ENCODE measurements at regions not wholly inside any gene's neighbourhood (a gene's known extent, or its start where the extent isn't known, plus 50 kb on each side); places are given as distances from the start of the nearest gene placed in this dataset.

DNA sequence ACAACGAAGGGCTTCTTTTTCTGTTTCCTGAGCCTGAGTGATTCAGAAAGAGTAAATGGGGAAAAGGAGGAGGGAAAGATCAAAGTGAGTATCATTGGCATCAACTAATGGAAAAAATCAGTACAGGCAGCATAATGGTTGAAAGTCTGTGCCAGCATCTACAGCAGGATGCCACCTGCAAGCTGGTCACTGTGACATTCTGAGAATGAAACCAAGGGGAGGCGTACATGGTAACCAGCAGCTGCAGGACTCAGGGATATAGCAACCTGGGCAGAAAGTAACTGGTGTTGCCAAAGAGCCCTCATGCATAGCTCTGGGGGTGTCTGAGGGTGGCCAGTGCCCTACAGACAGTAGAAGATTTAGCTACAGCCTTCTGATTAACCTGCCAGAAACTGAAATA, 305.9 kb downstream of the BRINP2 start:
- H3K14ac ChIP-seq (ENCODE audit: low read length): no peak overlapping the region
- H4K91ac ChIP-seq (ENCODE audit: low read depth, low read length, poor library complexity): no peak overlapping the region
- WGBS, 2 donors (ENCODE audit: extremely low coverage in 2 of 2, insufficient read length in 2 of 2, insufficient replicate concordance in 1 of 2): no CpG with 5 or more reads among the region's 2 CpGs
- no peak overlapping the region for H3K4me3 ChIP-seq (ENCODE audit: low read length in 2 of 2)
- no peak overlapping the region for H2AFZ ChIP-seq (ENCODE audit: low read length)
- peaks cover 0 to 8% of the 10 kb centered on the region in 2 donors for H3K4me1 ChIP-seq (ENCODE audit: control insufficient read depth in 2 of 2, insufficient read depth in 1 of 2, low read depth in 1 of 2, low read length in 2 of 2)
- no peak overlapping the region for H3K9ac ChIP-seq (ENCODE audit: low read depth, low read length, poor library complexity)
- no peak overlapping the region for H2BK15ac ChIP-seq (ENCODE audit: low read length)
- no peak for DNase-seq (ENCODE audit: low spot score)
- no peak overlapping the region for H2BK120ac ChIP-seq (ENCODE audit: low read depth, low read length)
- H3K27ac ChIP-seq (replicated peaks; ENCODE audit: low read length): no peak overlapping the region
- H2AK5ac ChIP-seq (ENCODE audit: low read depth, low read length): no peak overlapping the region
- no peak overlapping the region for H3K4me2 ChIP-seq (ENCODE audit: insufficient read depth, low read length, poor library complexity, severe bottlenecking)
- H3K27me3 ChIP-seq (ENCODE audit: control insufficient read depth in 3 of 3, insufficient read depth in 3 of 3, low read depth in 1 of 3, low read length in 3 of 3): peaks cover 0 to 4% (median 0%) of the 10 kb centered on the region in 3 experiments
- H4K8ac ChIP-seq (ENCODE audit: low read depth, low read length): no peak overlapping the region
- no peak overlapping the region for H2BK5ac ChIP-seq (ENCODE audit: low read length)
- H3K79me1 ChIP-seq (ENCODE audit: low read depth, low read length): no peaks in the 10 kb centered on the region
- H2BK12ac ChIP-seq (ENCODE audit: low read length): no peak overlapping the region
- no peak overlapping the region for H3K4ac ChIP-seq (ENCODE audit: low read length)
- H3K23ac ChIP-seq (ENCODE audit: low read depth, low read length, poor library complexity): no peak overlapping the region
- H3K18ac ChIP-seq (ENCODE audit: low read length): no peak overlapping the region
- H3K36me3 ChIP-seq (replicated peaks in 1 of 2; ENCODE audit: control insufficient read depth in 2 of 2, insufficient read depth in 2 of 2, low read length in 2 of 2): no peaks in the 10 kb centered on the region
- no peaks in the 10 kb centered on the region for H3K9me3 ChIP-seq (replicated peaks in 1 of 2; ENCODE audit: control insufficient read depth in 2 of 2, insufficient read depth in 1 of 2, low read depth in 1 of 2, low read length in 2 of 2)

DNA sequence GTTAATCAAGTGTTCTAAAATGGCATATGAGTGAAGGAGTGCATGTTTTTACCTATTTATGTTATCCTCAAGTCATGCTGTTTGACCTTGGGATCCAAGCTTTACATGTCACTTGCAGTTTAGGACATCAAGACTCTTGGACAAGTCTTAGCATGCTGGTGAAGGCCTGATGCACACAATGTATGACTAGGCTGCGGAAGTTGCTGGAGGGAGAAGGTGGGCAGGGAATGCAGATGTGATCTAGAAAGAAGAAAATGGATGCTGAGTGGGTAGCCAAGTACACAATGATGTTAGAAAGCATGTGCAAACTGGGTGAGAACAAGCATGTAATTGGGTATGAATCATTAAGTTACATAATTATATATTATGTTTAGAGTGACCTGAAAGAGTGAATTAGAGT, 301.8 kb downstream of the BRINP2 start:
- Histone ChIP-seq H3K4me2 (ENCODE audit: insufficient read depth, low read length, poor library complexity, severe bottlenecking) (no peak overlapping the region), H3K9me3 (replicated peaks in 1 of 2; ENCODE audit: control insufficient read depth in 2 of 2, insufficient read depth in 1 of 2, low read depth in 1 of 2, low read length in 2 of 2) (no peaks in the 10 kb centered on the region), H3K36me3 (replicated peaks in 1 of 2; ENCODE audit: control insufficient read depth in 2 of 2, insufficient read depth in 2 of 2, low read length in 2 of 2) (no peaks in the 10 kb centered on the region), H3K9ac (ENCODE audit: low read depth, low read length, poor library complexity) (no peak overlapping the region), H3K27me3 (ENCODE audit: control insufficient read depth in 3 of 3, insufficient read depth in 3 of 3, low read depth in 1 of 3, low read length in 3 of 3) (no peaks in the 10 kb centered on the region), H2BK15ac (ENCODE audit: low read length) (no peak overlapping the region), H3K18ac (ENCODE audit: low read length) (no peak overlapping the region), H2BK120ac (ENCODE audit: low read depth, low read length) (no peak overlapping the region), H2BK5ac (ENCODE audit: low read length) (no peak overlapping the region), H4K91ac (ENCODE audit: low read depth, low read length, poor library complexity) (no peak overlapping the region), H2AK5ac (ENCODE audit: low read depth, low read length) (no peak overlapping the region), H4K8ac (ENCODE audit: low read depth, low read length) (no peak overlapping the region), H3K4ac (ENCODE audit: low read length) (no peak overlapping the region), H3K23ac (ENCODE audit: low read depth, low read length, poor library complexity) (no peak overlapping the region), H3K14ac (ENCODE audit: low read length) (no peak overlapping the region), H3K4me1 (ENCODE audit: control insufficient read depth in 2 of 2, insufficient read depth in 1 of 2, low read depth in 1 of 2, low read length in 2 of 2) (peaks cover 0 to 2% of the 10 kb centered on the region in 2 donors), H3K27ac (replicated peaks; ENCODE audit: low read length) (no peak overlapping the region), H3K4me3 (ENCODE audit: low read length in 2 of 2) (no peak overlapping the region), H2BK12ac (ENCODE audit: low read length) (no peak overlapping the region), H2AFZ (ENCODE audit: low read length) (no peak overlapping the region), H3K79me1 (ENCODE audit: low read depth, low read length) (no peaks in the 10 kb centered on the region)
- no peak for DNase-seq (ENCODE audit: low spot score)
- WGBS, 2 donors (ENCODE audit: extremely low coverage in 2 of 2, insufficient read length in 2 of 2, insufficient replicate concordance in 1 of 2): no CpG with 5 or more reads among the region's 1 CpG

DNA sequence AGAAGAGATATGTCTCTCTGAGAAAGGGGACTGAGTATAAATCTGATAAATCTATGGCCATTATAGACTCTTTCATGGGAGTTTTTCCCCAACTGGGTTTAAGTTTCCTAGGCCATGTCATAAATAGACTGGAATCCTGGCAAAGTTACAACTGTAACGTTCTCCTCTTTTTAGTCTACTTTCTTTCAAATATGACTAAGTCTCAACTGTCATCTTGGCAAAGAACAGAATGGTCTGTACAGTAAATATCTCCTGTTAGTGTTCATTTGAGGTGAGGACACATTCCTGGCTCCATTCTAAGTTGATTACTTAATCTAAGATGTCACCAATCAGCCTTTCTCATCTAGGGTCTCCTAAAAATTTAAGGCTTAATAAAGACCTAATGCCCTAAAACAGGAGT, 300.5 kb downstream of the BRINP2 start:
- Histone ChIP-seq H3K4me2 (ENCODE audit: insufficient read depth, low read length, poor library complexity, severe bottlenecking) (no peak overlapping the region), H3K23ac (ENCODE audit: low read depth, low read length, poor library complexity) (no peak overlapping the region), H3K27me3 (ENCODE audit: control insufficient read depth in 3 of 3, insufficient read depth in 3 of 3, low read depth in 1 of 3, low read length in 3 of 3) (no peaks in the 10 kb centered on the region), H2BK15ac (ENCODE audit: low read length) (no peak overlapping the region), H2AFZ (ENCODE audit: low read length) (no peak overlapping the region), H3K9me3 (replicated peaks in 1 of 2; ENCODE audit: control insufficient read depth in 2 of 2, insufficient read depth in 1 of 2, low read depth in 1 of 2, low read length in 2 of 2) (no peaks in the 10 kb centered on the region), H3K79me1 (ENCODE audit: low read depth, low read length) (no peaks in the 10 kb centered on the region), H2BK5ac (ENCODE audit: low read length) (no peak overlapping the region), H3K9ac (ENCODE audit: low read depth, low read length, poor library complexity) (no peak overlapping the region), H3K4me1 (ENCODE audit: control insufficient read depth in 2 of 2, insufficient read depth in 1 of 2, low read depth in 1 of 2, low read length in 2 of 2) (peaks cover 0 to 2% of the 10 kb centered on the region in 2 donors), H3K27ac (replicated peaks; ENCODE audit: low read length) (no peak overlapping the region), H2AK5ac (ENCODE audit: low read depth, low read length) (no peak overlapping the region), H4K8ac (ENCODE audit: low read depth, low read length) (no peak overlapping the region), H4K91ac (ENCODE audit: low read depth, low read length, poor library complexity) (no peak overlapping the region), H2BK120ac (ENCODE audit: low read depth, low read length) (no peak overlapping the region), H3K14ac (ENCODE audit: low read length) (no peak overlapping the region), H3K18ac (ENCODE audit: low read length) (no peak overlapping the region), H3K4me3 (ENCODE audit: low read length in 2 of 2) (no peak overlapping the region), H2BK12ac (ENCODE audit: low read length) (no peak overlapping the region), H3K36me3 (replicated peaks in 1 of 2; ENCODE audit: control insufficient read depth in 2 of 2, insufficient read depth in 2 of 2, low read length in 2 of 2) (no peaks in the 10 kb centered on the region), H3K4ac (ENCODE audit: low read length) (no peak overlapping the region)
- no peak for DNase-seq (ENCODE audit: low spot score)
- WGBS, 2 donors (ENCODE audit: extremely low coverage in 2 of 2, insufficient read length in 2 of 2, insufficient replicate concordance in 1 of 2): no CpG with 5 or more reads among the region's 1 CpG

DNA sequence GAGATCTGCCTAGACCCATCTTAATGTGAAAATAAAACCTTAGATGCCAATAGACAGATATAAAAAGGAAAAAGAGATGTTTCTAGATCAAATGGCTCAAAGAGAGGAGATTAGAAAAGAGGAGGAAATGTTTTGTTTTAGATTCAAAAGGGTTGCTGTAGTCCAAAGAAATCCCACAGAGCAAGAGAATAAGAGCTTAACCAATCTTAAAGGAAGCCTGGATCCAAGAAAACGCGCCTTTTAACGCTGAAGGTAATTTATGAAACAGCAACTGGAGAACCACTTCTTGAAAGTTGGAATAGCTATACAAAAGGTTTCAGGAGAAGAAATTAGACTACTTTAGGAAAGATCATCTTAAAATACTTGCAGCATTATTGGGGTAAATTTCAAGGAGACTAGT, 298.8 kb downstream of the BRINP2 start:
- WGBS, 2 donors (ENCODE audit: extremely low coverage in 2 of 2, insufficient read length in 2 of 2, insufficient replicate concordance in 1 of 2): no CpG with 5 or more reads among the region's 3 CpGs

More for the DNA sequence above, 298.8 kb downstream of the BRINP2 start:
- H2BK5ac ChIP-seq (ENCODE audit: low read length): no peak overlapping the region
- no peak overlapping the region for H3K23ac ChIP-seq (ENCODE audit: low read depth, low read length, poor library complexity)
- H3K27ac ChIP-seq (replicated peaks; ENCODE audit: low read length): no peak overlapping the region
- H3K27me3 ChIP-seq (ENCODE audit: control insufficient read depth in 3 of 3, insufficient read depth in 3 of 3, low read depth in 1 of 3, low read length in 3 of 3): no peaks in the 10 kb centered on the region
- H3K4me2 ChIP-seq (ENCODE audit: insufficient read depth, low read length, poor library complexity, severe bottlenecking): no peak overlapping the region
- no peak overlapping the region for H4K8ac ChIP-seq (ENCODE audit: low read depth, low read length)
- H3K4me3 ChIP-seq (ENCODE audit: low read length in 2 of 2): no peak overlapping the region
- H3K79me1 ChIP-seq (ENCODE audit: low read depth, low read length): no peaks in the 10 kb centered on the region
- H2BK15ac ChIP-seq (ENCODE audit: low read length): no peak overlapping the region
- H2AFZ ChIP-seq (ENCODE audit: low read length): no peak overlapping the region
- peaks cover 0 to 2% of the 10 kb centered on the region in 2 donors for H3K4me1 ChIP-seq (ENCODE audit: control insufficient read depth in 2 of 2, insufficient read depth in 1 of 2, low read depth in 1 of 2, low read length in 2 of 2)
- no peaks in the 10 kb centered on the region for H3K36me3 ChIP-seq (replicated peaks in 1 of 2; ENCODE audit: control insufficient read depth in 2 of 2, insufficient read depth in 2 of 2, low read length in 2 of 2)
- H2BK12ac ChIP-seq (ENCODE audit: low read length): no peak overlapping the region
- H3K18ac ChIP-seq (ENCODE audit: low read length): no peak overlapping the region
- H3K9me3 ChIP-seq (replicated peaks in 1 of 2; ENCODE audit: control insufficient read depth in 2 of 2, insufficient read depth in 1 of 2, low read depth in 1 of 2, low read length in 2 of 2): no peaks in the 10 kb centered on the region
- H2AK5ac ChIP-seq (ENCODE audit: low read depth, low read length): no peak overlapping the region
- no peak overlapping the region for H4K91ac ChIP-seq (ENCODE audit: low read depth, low read length, poor library complexity)
- no peak overlapping the region for H2BK120ac ChIP-seq (ENCODE audit: low read depth, low read length)
- H3K4ac ChIP-seq (ENCODE audit: low read length): no peak overlapping the region
- no peak for DNase-seq (ENCODE audit: low spot score)
- H3K9ac ChIP-seq (ENCODE audit: low read depth, low read length, poor library complexity): no peak overlapping the region
- H3K14ac ChIP-seq (ENCODE audit: low read length): no peak overlapping the region

Data from neuronal stem cell (in vitro differentiated cells).